Spleen (tissue), 11 donors: ENCODE measurements at regions not wholly inside any gene's neighbourhood (a gene's known extent, or its start where the extent isn't known, plus 50 kb on each side); places are given as distances from the start of the nearest gene placed in this dataset.

Experiments
- DNase-seq: peaks from one replicate; pipeline ENCODE4 v3.0.0-alpha.2; 2020
- H3K27ac ChIP-seq, 8 donors: fragments of 200-600 bp; sonication (generic) in 7 of 8; 1 replicate in 4 of 8; 2 replicates in 4 of 8; pipeline versions ENCODE4 v1.5.0 to v1.8.0; 2016 to 2021; ENCODE audit warnings: inconsistent platforms in 4 of 8, mild to moderate bottlenecking in 4 of 8, moderate library complexity in 1 of 8
- H3K27me3 ChIP-seq, 7 donors: fragments of 200-600 bp; sonication (generic) in 6 of 7; replicated peaks in 1 of 7; 1 replicate in 4 of 7; 2 replicates in 3 of 7; pipeline versions ENCODE4 v1.5.0 to v1.8.0; 2016 to 2021; ENCODE audit warnings: inconsistent platforms in 3 of 7, mild to moderate bottlenecking in 1 of 7
- H3K36me3 ChIP-seq, 6 donors: fragments of 200-600 bp; sonication (generic) in 5 of 6; 1 replicate in 4 of 6; 2 replicates in 2 of 6; pipeline versions ENCODE4 v1.5.0 to v1.8.0; 2016 to 2021; ENCODE audit warnings: inconsistent platforms in 2 of 6
- H3K4me1 ChIP-seq, 6 donors: fragments of 200-600 bp; sonication (generic) in 5 of 6; 1 replicate in 3 of 6; 2 replicates in 3 of 6; pipeline versions ENCODE4 v1.5.0 to v1.8.0; 2016 to 2021; ENCODE audit warnings: inconsistent platforms in 3 of 6
- H3K4me3 ChIP-seq, 8 donors: fragments of 200-600 bp; sonication (generic) in 7 of 8; 1 replicate in 4 of 8; 2 replicates in 4 of 8; pipeline versions ENCODE4 v1.5.0 to v1.8.0; 2016 to 2021; ENCODE audit warnings: inconsistent platforms in 4 of 8, mild to moderate bottlenecking in 4 of 8, moderate library complexity in 2 of 8
- H3K9me3 ChIP-seq, 8 donors: fragments of 200-600 bp; sonication (generic) in 7 of 8; 1 replicate in 4 of 8; 2 replicates in 4 of 8; pipeline versions ENCODE4 v1.5.0 to v1.8.0; 2016 to 2021; ENCODE audit warnings: inconsistent platforms in 4 of 8
- POLR2A ChIP-seq, 3 donors: fragments of 450-650 bp; IDR thresholded peaks; one replicate each; pipeline ENCODE4 v1.5.1; 2017; ENCODE audit warnings: antibody characterized with exemption in 3 of 3, mild to moderate bottlenecking in 1 of 3
- POLR2AphosphoS5 ChIP-seq, 3 donors: sonication (generic); formaldehyde crosslinking; IDR thresholded peaks; one replicate each; pipeline ENCODE4 v1.5.1; 2017; ENCODE audit warnings: antibody characterized with exemption in 3 of 3
- WGBS, 5 donors: extraction: QIAGEN DNeasy Blood & Tissue Kit in 3 of 5; methylation state at CpG; one replicate each; pipeline versions ENCODE4 v1.1.5 to v1.1.7; 2013 to 2018; 5-methylcytosine and 5-hydroxymethylcytosine counted together
- intact Hi-C: fragments of 100-400 bp; cut with DNase I; formaldehyde crosslinking; loops from one replicate; pipeline ENCODE4 v1.15.0; 2023; ENCODE audit warnings: low total_unique reads
- TF ChIP-seq, protein P1 (sequence below), 11 experiments: fragments of 200-600 bp in 7 of 11; fragments of 450-650 bp in 4 of 11; sonication (generic) in 4 of 11; IDR thresholded peaks in 8 of 11; conservative IDR thresholded peaks in 3 of 11; 1 replicate in 7 of 11; 2 replicates in 4 of 11; pipeline versions ENCODE4 v1.4.0 to v1.8.0; 2016 to 2021; ENCODE audit warnings: antibody characterized with exemption in 11 of 11, inconsistent platforms in 4 of 11, mild to moderate bottlenecking in 1 of 11
- donor health status: healthy with polysubstance abuse.
- donor health status: DM: no; HTN: no; CAD: no; lungs with moderate emphysema.
- donor health status: DM: no; HTN: no; CAD: no.
- donor health status: Bipolar disorder and iron deficiency.
- donor health status: healthy.
- donor health status: DM: no; HTN: no; CAD: no.
- donor health status: DM: yes; HTN: yes; CAD: no.

DNA sequence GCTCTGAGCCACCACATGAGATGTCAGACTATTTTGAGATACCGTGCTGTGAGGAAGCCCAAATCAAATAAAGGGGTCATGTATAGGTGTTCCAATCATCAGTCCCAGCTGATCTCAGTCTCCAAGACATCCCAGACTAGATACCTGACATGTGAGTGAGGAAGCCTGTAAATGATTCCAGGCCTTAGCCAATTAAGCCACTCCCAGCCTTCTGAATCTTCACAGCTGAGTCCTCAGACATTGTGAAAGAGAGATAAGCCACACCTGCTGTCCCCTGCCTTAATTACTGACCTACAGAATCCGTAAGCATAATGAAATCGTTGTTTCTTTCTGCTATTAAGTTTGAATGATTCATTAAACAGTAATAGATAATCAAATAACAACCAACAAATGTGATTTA is 671.4 kb downstream of the ZNF674 start:
- H3K9me3 ChIP-seq: no peaks in the 10 kb centered on the region
- TF ChIP-seq POLR2AphosphoS5 (IDR thresholded peaks at IDR 0.05) (no peak), POLR2A (IDR thresholded peaks at IDR 0.05) (no peak)
- TF ChIP-seq, protein P1, sequence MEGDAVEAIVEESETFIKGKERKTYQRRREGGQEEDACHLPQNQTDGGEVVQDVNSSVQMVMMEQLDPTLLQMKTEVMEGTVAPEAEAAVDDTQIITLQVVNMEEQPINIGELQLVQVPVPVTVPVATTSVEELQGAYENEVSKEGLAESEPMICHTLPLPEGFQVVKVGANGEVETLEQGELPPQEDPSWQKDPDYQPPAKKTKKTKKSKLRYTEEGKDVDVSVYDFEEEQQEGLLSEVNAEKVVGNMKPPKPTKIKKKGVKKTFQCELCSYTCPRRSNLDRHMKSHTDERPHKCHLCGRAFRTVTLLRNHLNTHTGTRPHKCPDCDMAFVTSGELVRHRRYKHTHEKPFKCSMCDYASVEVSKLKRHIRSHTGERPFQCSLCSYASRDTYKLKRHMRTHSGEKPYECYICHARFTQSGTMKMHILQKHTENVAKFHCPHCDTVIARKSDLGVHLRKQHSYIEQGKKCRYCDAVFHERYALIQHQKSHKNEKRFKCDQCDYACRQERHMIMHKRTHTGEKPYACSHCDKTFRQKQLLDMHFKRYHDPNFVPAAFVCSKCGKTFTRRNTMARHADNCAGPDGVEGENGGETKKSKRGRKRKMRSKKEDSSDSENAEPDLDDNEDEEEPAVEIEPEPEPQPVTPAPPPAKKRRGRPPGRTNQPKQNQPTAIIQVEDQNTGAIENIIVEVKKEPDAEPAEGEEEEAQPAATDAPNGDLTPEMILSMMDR (IDR thresholded peaks at IDR 0.05 in 8 of 11, conservative IDR thresholded peaks at IDR 0.05 in 3 of 11): no peak
- 76 to 100% (median 84%) methylated on average over 3 of the region's 3 CpGs for WGBS, 5 donors
- H3K27me3 ChIP-seq: peaks cover 0 to 5% (median 0%) of the 10 kb centered on the region in 7 donors
- no peaks in the 10 kb centered on the region for H3K36me3 ChIP-seq
- no peaks in the 10 kb centered on the region for H3K4me1 ChIP-seq
- H3K27ac ChIP-seq: no peak overlapping the region
- DNase-seq: no peak
- no peak overlapping the region for H3K4me3 ChIP-seq
- intact Hi-C loops: no loop called here

DNA sequence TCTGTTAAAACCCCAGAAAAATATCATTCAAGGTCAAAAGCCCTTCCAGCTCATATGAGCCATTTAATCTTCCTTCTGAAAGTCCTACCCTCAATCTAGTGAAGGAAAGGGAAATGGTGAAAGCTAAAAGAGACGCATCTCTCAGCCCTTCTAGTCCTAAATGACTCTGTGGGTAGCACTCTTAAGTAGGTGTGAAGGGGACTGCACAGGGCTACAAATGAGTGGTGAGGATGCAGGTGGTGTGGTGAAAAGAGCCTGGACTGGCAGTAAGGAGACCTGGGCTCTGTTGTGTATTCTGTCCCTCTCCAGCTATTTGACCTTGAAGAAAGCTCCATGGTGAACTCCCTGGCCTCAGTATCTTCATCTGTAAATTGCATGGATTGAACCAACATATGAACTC is 671.8 kb upstream of the DIPK2B start:
- Histone ChIP-seq H3K27ac (no peak overlapping the region), H3K4me3 (no peak overlapping the region), H3K4me1 (no peaks in the 10 kb centered on the region), H3K27me3 (peaks cover 0 to 5% (median 0%) of the 10 kb centered on the region in 7 donors), H3K36me3 (no peaks in the 10 kb centered on the region), H3K9me3 (no peaks in the 10 kb centered on the region)
- TF ChIP-seq, protein P1 (IDR thresholded peaks at IDR 0.05 in 8 of 11, conservative IDR thresholded peaks at IDR 0.05 in 3 of 11): no peak
- TF ChIP-seq POLR2AphosphoS5 (IDR thresholded peaks at IDR 0.05): no peak
- no peak for TF ChIP-seq POLR2A (IDR thresholded peaks at IDR 0.05)
- 48 to 71% (median 55%) methylated on average over 1 of the region's 1 CpG for WGBS, 5 donors
- no peak for DNase-seq
- intact Hi-C loops: no loop called here

DNA sequence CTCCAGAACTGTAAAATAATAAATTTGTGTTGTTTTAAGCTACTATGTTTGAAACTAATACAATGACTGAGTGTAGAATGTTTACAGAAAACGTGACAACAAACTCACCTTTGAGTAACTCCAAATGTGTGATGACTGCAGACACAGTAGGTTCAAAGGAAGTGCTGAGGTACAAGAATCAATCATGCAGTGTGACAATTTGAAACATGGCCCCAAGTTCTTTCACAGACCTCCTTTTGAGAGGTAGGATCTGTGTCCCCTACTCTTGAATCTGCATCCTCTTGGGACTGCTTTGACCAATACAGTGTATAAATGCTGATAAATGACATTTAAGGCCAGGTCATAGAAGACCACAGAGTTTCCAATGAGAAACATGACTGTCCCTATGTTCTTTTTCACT is 667.7 kb upstream of the DIPK2B start:
- peaks cover 0 to 5% (median 0%) of the 10 kb centered on the region in 7 donors for H3K27me3 ChIP-seq
- TF ChIP-seq POLR2AphosphoS5 (IDR thresholded peaks at IDR 0.05): no peak
- TF ChIP-seq, protein P1 (IDR thresholded peaks at IDR 0.05 in 8 of 11, conservative IDR thresholded peaks at IDR 0.05 in 3 of 11): no peak
- TF ChIP-seq POLR2A (IDR thresholded peaks at IDR 0.05): no peak
- H3K36me3 ChIP-seq: no peaks in the 10 kb centered on the region
- no peaks in the 10 kb centered on the region for H3K9me3 ChIP-seq
- no peaks in the 10 kb centered on the region for H3K4me1 ChIP-seq
- 33 to 79% (median 63%) methylated on average over 1 of the region's 1 CpG for WGBS, 5 donors
- intact Hi-C loops: no loop called here
- no peak for DNase-seq
- no peak overlapping the region for H3K4me3 ChIP-seq
- no peak overlapping the region for H3K27ac ChIP-seq

DNA sequence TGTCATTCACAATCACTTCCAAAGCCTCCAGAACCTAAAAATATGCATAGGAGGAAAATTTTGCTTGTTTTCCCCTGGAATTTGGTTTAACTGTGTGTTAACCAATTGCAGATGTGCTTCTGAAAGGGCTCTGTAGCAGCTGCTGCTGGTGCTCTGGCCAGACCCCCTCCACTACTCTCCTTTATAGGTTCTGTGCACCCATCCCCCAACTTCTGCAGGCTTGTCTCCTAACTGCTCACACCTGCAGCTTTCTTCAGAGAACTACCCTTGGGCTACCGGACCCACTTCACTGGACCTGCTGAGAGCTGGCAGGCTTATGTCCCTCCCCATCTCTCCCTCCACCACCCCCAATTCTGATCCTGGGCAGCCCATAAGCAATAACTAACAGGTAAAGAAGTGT is 662.1 kb upstream of the DIPK2B start:
- H3K27me3 ChIP-seq: no peaks in the 10 kb centered on the region
- H3K9me3 ChIP-seq: no peaks in the 10 kb centered on the region
- no peak overlapping the region for H3K27ac ChIP-seq
- H3K36me3 ChIP-seq: no peaks in the 10 kb centered on the region
- DNase-seq: no peak
- TF ChIP-seq POLR2A (IDR thresholded peaks at IDR 0.05): no peak
- no peak for TF ChIP-seq POLR2AphosphoS5 (IDR thresholded peaks at IDR 0.05)
- TF ChIP-seq, protein P1 (IDR thresholded peaks at IDR 0.05 in 8 of 11, conservative IDR thresholded peaks at IDR 0.05 in 3 of 11): no peak
- WGBS, 5 donors: 50 to 73% (median 64%) methylated on average over 1 of the region's 1 CpG
- intact Hi-C loops: no loop called here
- H3K4me1 ChIP-seq: no peaks in the 10 kb centered on the region
- H3K4me3 ChIP-seq: no peak overlapping the region
